Upper lobe of right lung (tissue), 1 donor: ENCODE measurements at regions not wholly inside any gene's neighbourhood (a gene's known extent, or its start where the extent isn't known, plus 50 kb on each side); places are given as distances from the start of the nearest gene placed in this dataset.

Experiments
- ATAC-seq: fragments of 200-7000 bp; cut with Tn5 transposase; one replicate; pipeline ENCODE4 v1.9.1; 2020; ENCODE audit warnings: mild to moderate bottlenecking, moderate library complexity
- DNase-seq: peaks from one replicate; pipeline ENCODE4 v3.0.0-alpha.2; 2020
- H3K27ac ChIP-seq: fragments of 200-600 bp; one replicate; pipeline ENCODE4 v1.8.0; 2022
- H3K27me3 ChIP-seq: fragments of 200-600 bp; one replicate; pipeline ENCODE4 v1.8.0; 2022; ENCODE audit warnings: mild to moderate bottlenecking
- H3K36me3 ChIP-seq: fragments of 200-600 bp; one replicate; pipeline ENCODE4 v1.8.0; 2022
- H3K4me1 ChIP-seq: fragments of 200-600 bp; one replicate; pipeline ENCODE4 v1.8.0; 2022
- H3K4me3 ChIP-seq: fragments of 200-600 bp; one replicate; pipeline ENCODE4 v1.8.0; 2022; ENCODE audit warnings: mild to moderate bottlenecking
- H3K9me3 ChIP-seq: fragments of 200-600 bp; one replicate; pipeline ENCODE4 v1.8.0; 2022
- CTCF ChIP-seq: fragments of 200-600 bp; IDR thresholded peaks from one replicate; pipeline ENCODE4 v1.8.0; 2022; ENCODE audit warnings: antibody characterized with exemption
- intact Hi-C: fragments of 100-400 bp; cut with DNase I; formaldehyde crosslinking; loops from one replicate; pipeline ENCODE4 v1.11.0; 2022
- donor health status: DM: no; HTN: yes; CAD: no; lungs with severe emphysema.

DNA sequence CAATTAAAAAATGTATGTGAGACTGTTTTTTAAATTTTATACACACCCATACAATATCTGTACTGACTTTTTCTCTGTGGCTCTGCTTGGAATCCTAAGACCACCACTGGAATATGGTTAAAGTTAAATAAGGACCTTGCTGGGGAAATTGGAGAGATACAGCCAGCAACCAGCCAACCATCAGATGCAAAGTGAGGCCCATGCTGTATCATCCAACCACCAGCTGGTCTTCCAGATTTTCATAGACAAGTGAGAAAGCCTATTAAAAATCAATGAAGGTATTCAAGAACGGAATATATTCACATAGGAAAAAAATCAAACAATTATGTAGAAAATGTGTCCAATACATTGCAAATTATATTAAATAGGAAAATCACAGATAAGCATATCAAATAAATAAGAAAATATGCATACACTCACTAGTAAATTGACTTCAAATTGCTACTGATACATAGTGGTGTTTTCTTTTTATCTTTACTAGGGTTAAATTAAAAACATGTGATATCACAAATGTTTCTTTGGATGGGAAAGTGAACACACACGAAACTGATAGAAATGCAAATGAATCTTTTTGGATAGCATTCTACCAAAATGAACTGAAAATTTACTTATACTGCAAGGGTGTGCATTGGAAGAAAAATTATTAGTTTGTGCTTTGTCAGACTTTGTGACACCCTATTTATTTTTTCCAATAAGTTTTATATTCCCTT is 1486.3 kb downstream of the BRINP3 start:
- intact Hi-C loops = no loop called here
- Histone ChIP-seq H3K27me3 (no peaks in the 10 kb centered on the region), H3K27ac (no peak overlapping the region), H3K36me3 (no peaks in the 10 kb centered on the region), H3K4me1 (no peaks in the 10 kb centered on the region), H3K4me3 (no peak overlapping the region), H3K9me3 (no peaks in the 10 kb centered on the region)
- ATAC-seq (no peak), DNase-seq (no peak)
- TF ChIP-seq CTCF = no peak

GRCh38 chr1:189007824-189008223 is 1469.8 kb downstream of the BRINP3 start:
- no peaks in the 10 kb centered on the region for H3K9me3 ChIP-seq
- H3K36me3 ChIP-seq = no peaks in the 10 kb centered on the region
- H3K4me1 ChIP-seq = no peaks in the 10 kb centered on the region
- H3K27me3 ChIP-seq = no peaks in the 10 kb centered on the region
- TF ChIP-seq CTCF = no peak
- H3K4me3 ChIP-seq = no peak overlapping the region
- intact Hi-C loops = no loop called here
- DNase-seq = no peak
- peak; percentile 52 for ATAC-seq
- H3K27ac ChIP-seq = no peak overlapping the region

DNA sequence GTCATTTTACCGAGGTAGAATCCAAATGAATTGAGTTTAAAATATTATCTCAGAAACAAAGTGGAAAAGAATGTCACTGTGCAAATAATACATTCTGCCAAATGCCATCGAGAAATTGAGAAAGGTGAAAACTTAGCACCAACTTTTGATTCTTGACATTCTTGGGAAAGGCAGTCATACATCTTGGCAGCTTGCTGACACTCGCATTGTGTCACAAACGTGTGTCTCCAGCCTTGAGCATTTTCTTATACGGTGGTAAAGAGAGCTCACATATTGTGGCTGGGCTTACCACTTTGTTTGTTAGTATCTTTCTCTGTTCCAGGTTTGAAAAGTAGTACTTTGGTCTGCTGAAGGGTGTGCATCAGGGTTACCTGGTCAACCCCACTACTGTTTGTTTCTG is 1456.1 kb downstream of the BRINP3 start:
- peak; percentile 87 for ATAC-seq
- DNase-seq = no peak
- Histone ChIP-seq H3K9me3 (no peaks in the 10 kb centered on the region), H3K4me3 (no peak overlapping the region), H3K27ac (no peak overlapping the region), H3K27me3 (no peaks in the 10 kb centered on the region), H3K4me1 (no peaks in the 10 kb centered on the region), H3K36me3 (no peaks in the 10 kb centered on the region)
- TF ChIP-seq CTCF = no peak
- intact Hi-C loops = no loop called here

GRCh38 chr1:189022015-189022414 is 1455.6 kb downstream of the BRINP3 start:
- H3K4me1 ChIP-seq = no peaks in the 10 kb centered on the region
- DNase-seq (no peak), ATAC-seq (no peak)
- H3K9me3 ChIP-seq = no peaks in the 10 kb centered on the region
- no peaks in the 10 kb centered on the region for H3K27me3 ChIP-seq
- no peak overlapping the region for H3K4me3 ChIP-seq
- H3K36me3 ChIP-seq = no peaks in the 10 kb centered on the region
- H3K27ac ChIP-seq = no peak overlapping the region
- intact Hi-C loops = no loop called here
- no peak for TF ChIP-seq CTCF

DNA sequence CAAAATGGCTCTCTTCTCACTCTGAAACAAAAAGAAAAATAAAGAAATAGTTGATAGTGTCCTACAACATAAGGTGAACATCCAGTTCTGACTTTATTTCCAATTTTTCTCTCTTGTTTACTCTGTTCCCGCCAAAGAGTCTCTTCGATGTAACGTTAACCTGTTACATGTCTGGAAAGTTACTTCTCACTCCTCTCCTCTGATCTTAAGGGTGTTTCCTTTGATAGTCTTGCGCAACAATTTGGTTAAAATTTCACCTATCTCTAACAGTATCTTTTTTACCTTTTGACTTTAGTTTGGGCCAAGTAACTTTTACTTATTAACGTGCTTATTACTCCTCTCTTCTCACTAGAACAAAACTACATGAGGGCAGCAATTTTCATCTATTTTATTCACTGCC is 1450.2 kb downstream of the BRINP3 start:
- intact Hi-C loops = no loop called here
- ATAC-seq = no peak
- H3K9me3 ChIP-seq = no peaks in the 10 kb centered on the region
- H3K27me3 ChIP-seq = no peaks in the 10 kb centered on the region
- no peak for DNase-seq
- no peak for TF ChIP-seq CTCF
- H3K27ac ChIP-seq = no peak overlapping the region
- H3K4me3 ChIP-seq = no peak overlapping the region
- H3K36me3 ChIP-seq = no peaks in the 10 kb centered on the region
- H3K4me1 ChIP-seq = no peaks in the 10 kb centered on the region

GRCh38 chr1:189033169-189033568 is 1444.5 kb downstream of the BRINP3 start:
- TF ChIP-seq CTCF = no peak
- H3K27me3 ChIP-seq = no peaks in the 10 kb centered on the region
- DNase-seq = no peak
- no peaks in the 10 kb centered on the region for H3K4me1 ChIP-seq
- H3K27ac ChIP-seq = no peak overlapping the region
- H3K9me3 ChIP-seq = no peaks in the 10 kb centered on the region
- no peak for ATAC-seq
- H3K4me3 ChIP-seq = no peak overlapping the region
- H3K36me3 ChIP-seq = no peaks in the 10 kb centered on the region
- intact Hi-C loops = no loop called here
